B cell (primary cell): ENCODE measurements at regions not wholly inside any gene's neighbourhood (a gene's known extent, or its start where the extent isn't known, plus 50 kb on each side); places are given as distances from the start of the nearest gene placed in this dataset.
A peak's percentile ranks its signal among the peaks of the same experiment; 100 is the strongest.

ENCODE experiments used
- ATAC-seq: fragments of 200-7000 bp; cut with Tn5 transposase; one replicate; pipeline ENCODE4 v1.10.0; 2021; ENCODE audit warnings: low read depth, mild to moderate bottlenecking, moderate number of reproducible peaks, moderate library complexity
- CTCF ChIA-PET: fragments of 350-600 bp; sonication (Branson Sonifier 250); formaldehyde crosslinking; loops from one replicate; lab custom pipeline; 2021; ENCODE audit warnings: antibody characterized with exemption, inconsistent platforms; lab: Charles Lee
- POLR2A ChIA-PET: fragments of 350-600 bp; sonication (Branson Sonifier 250); formaldehyde crosslinking; loops from one replicate; lab custom pipeline; 2021; ENCODE audit warnings: antibody characterized with exemption; lab: Charles Lee
- DNase-seq: peaks from one replicate; pipeline ENCODE4 v3.0.0; 2013
- H2AFZ ChIP-seq: 2 replicates; pipeline ENCODE4 v1.6.1; 2012; ENCODE audit warnings: mild to moderate bottlenecking, low read depth, low read length; ENCODE audit not compliant: insufficient read depth, poor library complexity, severe bottlenecking
- H3K27ac ChIP-seq, 2 donors: 1 replicate in 1 of 2; 2 replicates in 1 of 2; pipeline ENCODE4 v1.5.1; 2012 to 2013; ENCODE audit warnings: low read length in 2 of 2, mild to moderate bottlenecking in 2 of 2, moderate library complexity in 1 of 2
- H3K27me3 ChIP-seq, 4 experiments: fragments of 200-600 bp in 1 of 4; sonication (generic) in 1 of 4; replicated peaks in 1 of 4; 1 replicate in 2 of 4; 2 replicates in 2 of 4; pipeline versions ENCODE4 v1.6.1 to v1.7.0; 2013 to 2016; ENCODE audit warnings: low read length in 3 of 4, mild to moderate bottlenecking in 2 of 4, mixed read lengths in 1 of 4, moderate library complexity in 1 of 4; ENCODE audit not compliant: insufficient read depth in 4 of 4, control insufficient read depth in 3 of 4; ENCODE audit errors: control extremely low read depth in 1 of 4
- H3K36me3 ChIP-seq, 2 experiments: replicated peaks in 1 of 2; 1 replicate in 1 of 2; 2 replicates in 1 of 2; pipeline versions ENCODE4 v1.6.1 to v1.7.1; 2013; ENCODE audit warnings: low read length in 1 of 2; ENCODE audit not compliant: insufficient read depth in 2 of 2, control insufficient read depth in 1 of 2; ENCODE audit errors: control extremely low read depth in 1 of 2, extremely low read depth in 1 of 2
- H3K4me1 ChIP-seq, 2 donors: fragments of 200-600 bp in 1 of 2; sonication (generic) in 1 of 2; 1 replicate in 1 of 2; 2 replicates in 1 of 2; pipeline versions ENCODE4 v1.5.1 to v1.6.1; 2013 to 2017; ENCODE audit warnings: low read length in 2 of 2; ENCODE audit not compliant: control insufficient read depth in 2 of 2, insufficient read depth in 2 of 2
- H3K4me2 ChIP-seq: replicated peaks from 2 replicates; pipeline ENCODE3; 2012; ENCODE audit warnings: mild to moderate bottlenecking, low read depth, low read length; ENCODE audit not compliant: poor library complexity, severe bottlenecking
- H3K4me3 ChIP-seq, 5 experiments: fragments of 200-600 bp in 1 of 5; sonication (generic) in 1 of 5; 1 replicate in 3 of 5; 2 replicates in 2 of 5; pipeline versions ENCODE4 v1.5.1 to v1.7.0; 2011 to 2016; ENCODE audit warnings: low read length in 4 of 5, mild to moderate bottlenecking in 4 of 5, low read depth in 2 of 5, control low read depth in 1 of 5, moderate library complexity in 1 of 5; ENCODE audit not compliant: insufficient read depth in 1 of 5; ENCODE audit errors: control extremely low read depth in 1 of 5, extremely low read depth in 1 of 5
- H3K79me2 ChIP-seq: fragments of 200-600 bp; sonication (generic); one replicate; pipeline ENCODE4 v1.6.0; 2016; ENCODE audit warnings: low read length; ENCODE audit not compliant: control insufficient read depth, insufficient read depth
- H3K9ac ChIP-seq: fragments of 200-600 bp; sonication (generic); 2 replicates; pipeline ENCODE4 v1.6.1; 2017; ENCODE audit warnings: mild to moderate bottlenecking, low read length, moderate library complexity
- H3K9me3 ChIP-seq, 3 donors: one replicate each; pipeline versions ENCODE4 v1.6.1 to v1.7.1; 2013; ENCODE audit warnings: low read length in 2 of 3; ENCODE audit not compliant: control insufficient read depth in 2 of 3, insufficient read depth in 1 of 3; ENCODE audit errors: control extremely low read depth in 1 of 3
- H4K20me1 ChIP-seq: 2 replicates; pipeline ENCODE4 v1.6.0; 2012; ENCODE audit warnings: mild to moderate bottlenecking, low read length; ENCODE audit not compliant: insufficient read depth, control insufficient read depth, poor library complexity, severe bottlenecking
- H3K27ac Mint-ChIP-seq: one replicate; pipeline ENCODE4 v1.8.0; 2021; ENCODE audit warnings: mixed read lengths
- H3K27me3 Mint-ChIP-seq: one replicate; pipeline ENCODE4 v1.8.0; 2021; ENCODE audit warnings: mixed read lengths
- H3K4me1 Mint-ChIP-seq: one replicate; pipeline ENCODE4 v1.8.0; 2021; ENCODE audit warnings: mixed read lengths
- H3K4me3 Mint-ChIP-seq: one replicate; pipeline ENCODE4 v1.8.0; 2021; ENCODE audit warnings: mixed read lengths
- H3K9me3 Mint-ChIP-seq: one replicate; pipeline ENCODE4 v1.8.0; 2022; ENCODE audit warnings: mixed read lengths; ENCODE audit not compliant: insufficient read depth
- EZH2 ChIP-seq: IDR thresholded peaks from 2 replicates; pipeline ENCODE4 v1.6.1; 2012; ENCODE audit warnings: borderline replicate concordance, low read depth, mild to moderate bottlenecking, moderate library complexity, low read length; ENCODE audit not compliant: insufficient read depth, poor library complexity, severe bottlenecking
- WGBS: methylation state at CpG from one replicate; pipeline ENCODE4 v1.1.5; 2013; ENCODE audit warnings: missing lambda C conversion rate; ENCODE audit not compliant: insufficient coverage; 5-methylcytosine and 5-hydroxymethylcytosine counted together
- intact Hi-C: fragments of 100-400 bp; cut with micrococcal nuclease; formaldehyde crosslinking; loops from one replicate; pipeline ENCODE4 v1.10.0; 2022
- TF ChIP-seq, protein P1 (sequence below): fragments of 200-600 bp; IDR thresholded peaks from one replicate; pipeline ENCODE4 v1.8.0; 2022; ENCODE audit warnings: antibody characterized with exemption, mild to moderate bottlenecking

- Mint-ChIP-seq H3K27me3 (no peaks in the 10 kb centered on the region), H3K4me1 (peaks cover 20% of the 10 kb centered on the region), H3K4me3 (no peak overlapping the region), H3K27ac (no peak overlapping the region), H3K9me3 (no peaks in the 10 kb centered on the region)
- no peak overlapping the region for H3K4me3 ChIP-seq
- ATAC-seq (no peak), DNase-seq (no peak)
- CTCF ChIA-PET = interaction anchor here (0.8 to 7.5 kb wide), 14 partner anchors 9 to 116 kb away, joined by 3 to 204 read pairs (median 10); partner anchors contain the start of genes GLRX5 and SYNE3
- 87% methylated on average over 13 of the region's 16 CpGs for WGBS
- H2AFZ ChIP-seq = no peak overlapping the region
- H4K20me1 ChIP-seq = no peaks in the 10 kb centered on the region
- TF ChIP-seq EZH2 = no peak
- TF ChIP-seq, protein P1, sequence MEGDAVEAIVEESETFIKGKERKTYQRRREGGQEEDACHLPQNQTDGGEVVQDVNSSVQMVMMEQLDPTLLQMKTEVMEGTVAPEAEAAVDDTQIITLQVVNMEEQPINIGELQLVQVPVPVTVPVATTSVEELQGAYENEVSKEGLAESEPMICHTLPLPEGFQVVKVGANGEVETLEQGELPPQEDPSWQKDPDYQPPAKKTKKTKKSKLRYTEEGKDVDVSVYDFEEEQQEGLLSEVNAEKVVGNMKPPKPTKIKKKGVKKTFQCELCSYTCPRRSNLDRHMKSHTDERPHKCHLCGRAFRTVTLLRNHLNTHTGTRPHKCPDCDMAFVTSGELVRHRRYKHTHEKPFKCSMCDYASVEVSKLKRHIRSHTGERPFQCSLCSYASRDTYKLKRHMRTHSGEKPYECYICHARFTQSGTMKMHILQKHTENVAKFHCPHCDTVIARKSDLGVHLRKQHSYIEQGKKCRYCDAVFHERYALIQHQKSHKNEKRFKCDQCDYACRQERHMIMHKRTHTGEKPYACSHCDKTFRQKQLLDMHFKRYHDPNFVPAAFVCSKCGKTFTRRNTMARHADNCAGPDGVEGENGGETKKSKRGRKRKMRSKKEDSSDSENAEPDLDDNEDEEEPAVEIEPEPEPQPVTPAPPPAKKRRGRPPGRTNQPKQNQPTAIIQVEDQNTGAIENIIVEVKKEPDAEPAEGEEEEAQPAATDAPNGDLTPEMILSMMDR = no peak
- H3K4me1 ChIP-seq = peaks cover 19 to 25% of the 10 kb centered on the region in 2 donors
- no peaks in the 10 kb centered on the region for H3K9me3 ChIP-seq
- H3K36me3 ChIP-seq = peaks cover 7 to 70% of the 10 kb centered on the region in 2 experiments
- peak overlapping the region in 1 of 2 donors; percentile 55 for H3K27ac ChIP-seq
- POLR2A ChIA-PET = interaction anchor here (0.6 kb wide), 2 partner anchors 27 to 972 kb away, joined by 3 read pairs; no protein-coding TSS in a partner anchor
- intact Hi-C loops = loop anchor here (5.0 kb wide), 1 partner anchor 238 kb away; no protein-coding TSS in a partner anchor
- no peak overlapping the region for H3K4me2 ChIP-seq
- H3K79me2 ChIP-seq = peaks cover 8% of the 10 kb centered on the region
- H3K9ac ChIP-seq = no peak overlapping the region
- no peaks in the 10 kb centered on the region for H3K27me3 ChIP-seq
Measured at GRCh38 chr14:95444132-95445129, 72.0 kb downstream of the SYNE3 start.
